ENCODE measurements at regions not wholly inside any gene's neighbourhood (a gene's known extent, or its start where the extent isn't known, plus 50 kb on each side); places are given as distances from the start of the nearest gene placed in this dataset.

DNA sequence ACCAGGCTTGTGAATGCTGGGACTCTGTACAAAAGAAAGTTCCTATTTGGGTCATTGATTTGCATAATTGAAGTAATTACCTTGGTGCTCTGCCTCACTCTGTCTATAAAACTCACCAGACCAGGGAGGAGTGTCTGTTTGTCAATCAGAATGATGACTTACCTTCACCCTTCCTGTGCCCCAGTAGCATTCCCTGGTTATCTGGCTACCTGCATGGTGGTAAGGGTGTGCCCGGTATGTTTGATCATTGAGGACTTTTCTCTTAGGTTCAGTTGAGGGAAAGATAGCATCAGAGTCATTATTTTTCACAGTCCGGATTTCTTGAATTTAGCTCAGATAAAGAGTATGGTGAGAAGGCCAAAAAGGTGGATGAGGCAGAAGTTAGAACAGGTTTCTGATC is 190.0 kb downstream of the BRINP2 start (continued):
- no peak for TF ChIP-seq ZNF335 (CRISPR knock-in tag; IDR thresholded peaks at IDR 0.05)
- TF ChIP-seq, protein P1, sequence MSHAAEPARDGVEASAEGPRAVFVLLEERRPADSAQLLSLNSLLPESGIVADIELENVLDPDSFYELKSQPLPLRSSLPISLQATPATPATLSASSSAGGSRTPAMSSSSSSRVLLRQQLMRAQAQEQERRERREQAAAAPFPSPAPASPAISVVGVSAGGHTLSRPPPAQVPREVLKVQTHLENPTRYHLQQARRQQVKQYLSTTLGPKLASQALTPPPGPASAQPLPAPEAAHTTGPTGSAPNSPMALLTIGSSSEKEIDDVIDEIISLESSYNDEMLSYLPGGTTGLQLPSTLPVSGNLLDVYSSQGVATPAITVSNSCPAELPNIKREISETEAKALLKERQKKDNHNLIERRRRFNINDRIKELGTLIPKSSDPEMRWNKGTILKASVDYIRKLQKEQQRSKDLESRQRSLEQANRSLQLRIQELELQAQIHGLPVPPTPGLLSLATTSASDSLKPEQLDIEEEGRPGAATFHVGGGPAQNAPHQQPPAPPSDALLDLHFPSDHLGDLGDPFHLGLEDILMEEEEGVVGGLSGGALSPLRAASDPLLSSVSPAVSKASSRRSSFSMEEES (CRISPR knock-in tag; IDR thresholded peaks at IDR 0.05): no peak

DNA sequence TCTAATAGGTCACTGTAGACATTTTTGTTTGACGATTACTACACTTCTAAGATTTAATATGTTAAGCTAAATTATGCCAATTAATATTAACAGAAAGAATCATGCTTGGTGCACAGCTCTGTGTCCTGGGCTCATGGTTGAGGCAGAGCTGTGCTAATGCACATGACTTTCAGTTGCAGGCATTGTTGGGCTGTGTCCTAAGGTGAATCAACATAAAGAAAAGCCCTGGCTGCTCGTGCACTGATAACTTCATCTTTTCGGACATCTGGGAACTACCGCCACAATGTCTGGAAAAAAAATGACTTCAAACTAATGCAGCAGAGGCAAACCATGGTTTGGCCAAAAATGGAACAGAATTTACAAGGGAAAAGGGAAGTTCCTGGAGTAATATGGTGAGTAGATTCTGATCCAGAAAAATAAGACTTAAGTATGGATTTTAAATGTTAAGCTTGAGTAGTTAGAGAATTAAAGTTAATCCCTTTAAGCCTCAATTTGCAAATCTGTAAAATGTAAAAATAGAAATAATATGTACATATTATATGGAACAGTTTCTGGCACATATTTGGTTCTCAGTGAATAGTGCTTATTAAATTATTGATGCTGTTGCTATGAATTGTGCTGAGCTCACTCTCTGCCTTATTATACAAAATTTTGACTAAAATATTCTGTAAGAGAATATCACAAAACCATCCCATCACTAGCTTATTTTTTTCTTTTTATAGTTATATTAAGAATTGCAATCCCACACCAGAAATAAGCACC is 186.1 kb downstream of the BRINP2 start:
- Histone ChIP-seq H3K9me3 (ENCODE audit: low read length) (no peaks in the 10 kb centered on the region), H3K79me2 (ENCODE audit: insufficient read depth, low read length) (no peaks in the 10 kb centered on the region), H4K20me1 (ENCODE audit: insufficient read depth, low read length) (no peaks in the 10 kb centered on the region), H3K27ac (ENCODE audit: extremely low read length, insufficient read depth, low read length) (no peak overlapping the region), H3K27me3 (ENCODE audit: control insufficient read depth in 1 of 2, insufficient read depth in 2 of 2, low read length in 2 of 2) (no peaks in the 10 kb centered on the region), H3K36me3 (replicated peaks in 1 of 2; ENCODE audit: control insufficient read depth in 1 of 2, insufficient read depth in 2 of 2, low read length in 2 of 2) (no peaks in the 10 kb centered on the region), H3K4me1 (ENCODE audit: insufficient read depth, low read length) (no peaks in the 10 kb centered on the region), H3K9ac (ENCODE audit: insufficient read depth, low read depth, low read length) (no peak overlapping the region), H3K4me3 (replicated peaks in 1 of 3; ENCODE audit: insufficient read depth in 1 of 3, low read depth in 2 of 3, low read length in 3 of 3) (no peak overlapping the region), H3K4me2 (ENCODE audit: low read depth, low read length) (no peak overlapping the region), H2AFZ (ENCODE audit: low read length) (no peak overlapping the region)
- 4% methylated on average over 4 of the region's 4 CpGs for WGBS (ENCODE audit: low lambda C conversion rate)
- in situ Hi-C loops (cut with HindIII; ENCODE audit: extremely low pct_ligation_motif_present, low pct_unique_long_range_greater_than_20kb): no loop called here
- CTCF ChIA-PET (ENCODE audit: low intra/inter-chr PET ratio, low total read pairs): interaction anchor here (1.8 kb wide), 1 partner anchor 459 kb away, joined by 9 read pairs; no protein-coding TSS in a partner anchor
- BruUV-seq (replicated peaks): no TSS peak
- intact Hi-C loops (cut with micrococcal nuclease; ENCODE audit: unreplicated experiment): no loop called here
- FAIRE-seq (no peak), ATAC-seq (no peak), DNase-seq (ENCODE audit: low spot score) (no peak)
- no peak for TF ChIP-seq DNMT1 (CRISPR knock-in tag; IDR thresholded peaks at IDR 0.05)
- TF ChIP-seq RELA (CRISPR knock-in tag; IDR thresholded peaks at IDR 0.05): no peak
- POLR2A ChIA-PET: no interaction called here

DNA sequence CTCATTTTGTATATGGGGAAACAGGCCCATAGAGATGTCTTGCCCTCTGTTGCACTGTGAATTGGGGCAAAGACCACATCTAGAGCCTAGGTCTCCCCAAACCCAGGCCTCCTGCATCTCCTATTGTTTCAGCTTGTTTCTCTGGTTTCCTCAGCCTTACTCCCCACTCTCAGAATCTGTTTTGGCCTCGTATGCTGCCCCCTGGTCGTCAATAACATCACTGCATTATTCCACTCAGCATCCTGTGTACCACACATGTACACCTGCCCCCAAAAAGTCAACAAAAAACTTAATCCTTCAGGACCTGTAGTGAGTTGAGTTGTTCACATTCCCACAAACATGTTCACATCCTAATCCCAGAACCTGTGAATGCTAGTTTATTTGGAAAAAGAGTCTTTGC is 184.8 kb downstream of the BRINP2 start:
- POLR2A ChIA-PET: no interaction called here
- no peak for TF ChIP-seq ZNF33A (CRISPR knock-in tag; IDR thresholded peaks at IDR 0.05; ENCODE audit: borderline replicate concordance)
- no peak for TF ChIP-seq ZFX (CRISPR knock-in tag; IDR thresholded peaks at IDR 0.05; ENCODE audit: low read depth)
- TF ChIP-seq ZNF10 (CRISPR knock-in tag; IDR thresholded peaks at IDR 0.05; ENCODE audit: borderline replicate concordance, low read depth): no peak
- TF ChIP-seq ZNF782 (CRISPR knock-in tag; IDR thresholded peaks at IDR 0.05; ENCODE audit: borderline replicate concordance): no peak
- TF ChIP-seq, protein P2, sequence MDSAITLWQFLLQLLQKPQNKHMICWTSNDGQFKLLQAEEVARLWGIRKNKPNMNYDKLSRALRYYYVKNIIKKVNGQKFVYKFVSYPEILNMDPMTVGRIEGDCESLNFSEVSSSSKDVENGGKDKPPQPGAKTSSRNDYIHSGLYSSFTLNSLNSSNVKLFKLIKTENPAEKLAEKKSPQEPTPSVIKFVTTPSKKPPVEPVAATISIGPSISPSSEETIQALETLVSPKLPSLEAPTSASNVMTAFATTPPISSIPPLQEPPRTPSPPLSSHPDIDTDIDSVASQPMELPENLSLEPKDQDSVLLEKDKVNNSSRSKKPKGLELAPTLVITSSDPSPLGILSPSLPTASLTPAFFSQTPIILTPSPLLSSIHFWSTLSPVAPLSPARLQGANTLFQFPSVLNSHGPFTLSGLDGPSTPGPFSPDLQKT (CRISPR knock-in tag; IDR thresholded peaks at IDR 0.05; ENCODE audit: borderline replicate concordance): no peak
- TF ChIP-seq, protein P3, sequence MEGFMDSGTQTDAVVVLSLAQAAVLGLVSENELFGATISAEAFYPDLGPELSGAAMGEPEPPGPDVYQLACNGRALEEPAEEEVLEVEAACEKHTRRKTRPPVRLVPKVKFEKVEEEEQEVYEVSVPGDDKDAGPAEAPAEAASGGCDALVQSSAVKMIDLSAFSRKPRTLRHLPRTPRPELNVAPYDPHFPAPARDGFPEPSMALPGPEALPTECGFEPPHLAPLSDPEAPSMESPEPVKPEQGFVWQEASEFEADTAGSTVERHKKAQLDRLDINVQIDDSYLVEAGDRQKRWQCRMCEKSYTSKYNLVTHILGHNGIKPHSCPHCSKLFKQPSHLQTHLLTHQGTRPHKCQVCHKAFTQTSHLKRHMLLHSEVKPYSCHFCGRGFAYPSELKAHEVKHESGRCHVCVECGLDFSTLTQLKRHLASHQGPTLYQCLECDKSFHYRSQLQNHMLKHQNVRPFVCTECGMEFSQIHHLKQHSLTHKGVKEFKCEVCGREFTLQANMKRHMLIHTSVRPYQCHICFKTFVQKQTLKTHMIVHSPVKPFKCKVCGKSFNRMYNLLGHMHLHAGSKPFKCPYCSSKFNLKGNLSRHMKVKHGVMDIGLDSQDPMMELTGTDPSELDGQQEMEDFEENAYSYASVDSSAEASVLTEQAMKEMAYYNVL (CRISPR knock-in tag; IDR thresholded peaks at IDR 0.05; ENCODE audit: borderline replicate concordance): no peak
- TF ChIP-seq SP4 (CRISPR knock-in tag; IDR thresholded peaks at IDR 0.05): no peak
- TF ChIP-seq RBAK (CRISPR knock-in tag; IDR thresholded peaks at IDR 0.05): no peak

More for the DNA sequence above, 184.8 kb downstream of the BRINP2 start:
- H3K9me3 ChIP-seq (ENCODE audit: low read length): no peaks in the 10 kb centered on the region
- no peaks in the 10 kb centered on the region for H4K20me1 ChIP-seq (ENCODE audit: insufficient read depth, low read length)
- H2AFZ ChIP-seq (ENCODE audit: low read length): no peak overlapping the region
- in situ Hi-C loops (cut with HindIII; ENCODE audit: extremely low pct_ligation_motif_present, low pct_unique_long_range_greater_than_20kb) (no loop called here), intact Hi-C loops (cut with micrococcal nuclease; ENCODE audit: unreplicated experiment) (no loop called here)
- no peak overlapping the region for H3K9ac ChIP-seq (ENCODE audit: insufficient read depth, low read depth, low read length)
- peak; percentile 75 for ATAC-seq
- no peaks in the 10 kb centered on the region for H3K4me1 ChIP-seq (ENCODE audit: insufficient read depth, low read length)
- FAIRE-seq: peak; percentile 36
- peak; percentile 3 for DNase-seq (ENCODE audit: low spot score)
- no peak overlapping the region for H3K4me3 ChIP-seq (replicated peaks in 1 of 3; ENCODE audit: insufficient read depth in 1 of 3, low read depth in 2 of 3, low read length in 3 of 3)
- H3K27ac ChIP-seq (ENCODE audit: extremely low read length, insufficient read depth, low read length): no peak overlapping the region
- H3K36me3 ChIP-seq (replicated peaks in 1 of 2; ENCODE audit: control insufficient read depth in 1 of 2, insufficient read depth in 2 of 2, low read length in 2 of 2): no peaks in the 10 kb centered on the region
- no peak overlapping the region for H3K4me2 ChIP-seq (ENCODE audit: low read depth, low read length)
- no peaks in the 10 kb centered on the region for H3K79me2 ChIP-seq (ENCODE audit: insufficient read depth, low read length)
- 0% methylated on average over 2 of the region's 2 CpGs for WGBS (ENCODE audit: low lambda C conversion rate)
- H3K27me3 ChIP-seq (ENCODE audit: control insufficient read depth in 1 of 2, insufficient read depth in 2 of 2, low read length in 2 of 2): no peaks in the 10 kb centered on the region
- no TSS peak for BruUV-seq (replicated peaks)
- CTCF ChIA-PET (ENCODE audit: low intra/inter-chr PET ratio, low total read pairs): interaction anchor here (1.8 kb wide), 1 partner anchor 458 kb away, joined by 9 read pairs; no protein-coding TSS in a partner anchor

Data from HepG2 (cell line).